A673 (cell line): ENCODE measurements at regions not wholly inside any gene's neighbourhood (a gene's known extent, or its start where the extent isn't known, plus 50 kb on each side); places are given as distances from the start of the nearest gene placed in this dataset.
"Not testable (repeated sequence)": the region's sequence is repeated elsewhere in the genome, so short reads cannot be mapped to it uniquely, and the experiment has no call there.

ENCODE experiments used
- BruUV-seq: library from RNA; stranded (reverse); fragments of 400-500 nt; replicated peaks from 2 replicates; lab custom pipeline; 2021; lab: Mats Ljungman, UMichigan
- CTCF ChIA-PET: fragments of 300-600 bp; sonication (Branson Sonifier 250); formaldehyde crosslinking; loops from one replicate; lab custom pipeline; 2022; ENCODE audit warnings: antibody characterized with exemption; lab: Charles Lee
- POLR2A ChIA-PET: fragments of 300-600 bp; sonication (Branson Sonifier 250); formaldehyde crosslinking; loops from one replicate; lab custom pipeline; 2022; ENCODE audit warnings: antibody characterized with exemption; ENCODE audit not compliant: low non-redundant PET; lab: Charles Lee
- DNase-seq: peaks from one replicate; pipeline ENCODE4 v3.0.0-alpha.2; 2015; ENCODE audit warnings: low spot score
- H3K27ac ChIP-seq: fragments of 200-600 bp; sonication (generic); 2 replicates; pipeline ENCODE4 v1.5.1; 2016; ENCODE audit warnings: mixed run types, low read depth, mild to moderate bottlenecking, mixed read lengths, antibody characterized with exemption, low read length; ENCODE audit not compliant: poor library complexity, severe bottlenecking
- H3K27me3 ChIP-seq: fragments of 200-600 bp; sonication (generic); replicated peaks from 2 replicates; pipeline ENCODE4 v1.6.1; 2017; ENCODE audit warnings: mixed run types, low read depth, mild to moderate bottlenecking, mixed read lengths, antibody characterized with exemption, low read length; ENCODE audit not compliant: insufficient read depth, poor library complexity
- H3K36me3 ChIP-seq: fragments of 200-600 bp; sonication (generic); 2 replicates; pipeline ENCODE4 v1.6.1; 2016; ENCODE audit warnings: mixed run types, mild to moderate bottlenecking, mixed read lengths, antibody characterized with exemption, low read length; ENCODE audit not compliant: insufficient read depth, poor library complexity, severe bottlenecking
- H3K4me1 ChIP-seq: fragments of 200-600 bp; sonication (generic); 2 replicates; pipeline ENCODE4 v1.6.1; 2017; ENCODE audit warnings: mixed run types, mild to moderate bottlenecking, mixed read lengths, antibody characterized with exemption, low read length; ENCODE audit not compliant: insufficient read depth, poor library complexity, severe bottlenecking
- H3K4me3 ChIP-seq: fragments of 200-600 bp; sonication (generic); 2 replicates; pipeline ENCODE4 v1.5.1; 2016; ENCODE audit warnings: low read depth, mixed run types, mild to moderate bottlenecking, mixed read lengths, low read length; ENCODE audit not compliant: poor library complexity, severe bottlenecking
- H3K9me3 ChIP-seq: fragments of 200-600 bp; sonication (generic); 2 replicates; pipeline ENCODE4 v1.6.1; 2016; ENCODE audit warnings: mixed run types, low read depth, mild to moderate bottlenecking, mixed read lengths, antibody characterized with exemption, low read length; ENCODE audit not compliant: poor library complexity, severe bottlenecking
- EZH2 ChIP-seq: fragments of 200-600 bp; sonication (generic); IDR thresholded peaks from 2 replicates; pipeline ENCODE4 v1.6.1; 2017; ENCODE audit warnings: borderline replicate concordance, low read depth, mild to moderate bottlenecking, mixed read lengths, antibody characterized with exemption, low read length; ENCODE audit not compliant: poor library complexity, severe bottlenecking
- intact Hi-C: fragments of 100-400 bp; cut with micrococcal nuclease; formaldehyde crosslinking; loops from one replicate; pipeline ENCODE4 v1.10.0; 2022; ENCODE audit not compliant: unreplicated experiment
- TF ChIP-seq, protein P1 (sequence below): fragments of 300-800, 200-600 bp; sonication (generic); conservative IDR thresholded peaks from 2 replicates; pipeline ENCODE4 v1.5.1; 2017; ENCODE audit warnings: low read depth, mild to moderate bottlenecking, antibody characterized with exemption, low read length, moderate library complexity, mixed read lengths

DNA sequence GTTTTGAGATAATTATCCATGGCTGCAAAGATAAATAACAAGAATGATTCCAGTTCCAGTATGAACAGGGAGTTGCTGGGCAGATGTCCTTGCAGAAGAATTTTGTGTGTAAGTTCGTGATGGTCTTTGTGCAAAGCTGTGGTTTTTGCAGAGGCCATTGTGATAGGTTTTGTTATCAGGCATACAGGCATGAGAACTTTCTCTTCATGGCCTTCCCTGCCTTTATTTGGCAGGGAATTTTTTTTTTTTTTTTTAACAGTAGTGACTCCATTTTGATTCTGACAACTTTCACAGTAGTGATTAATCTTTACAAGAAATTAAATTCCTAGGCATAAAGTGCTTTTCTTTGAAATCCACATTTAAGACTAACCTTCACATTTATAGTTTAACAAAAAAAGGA is 1999.5 kb upstream of the CDH6 start:
- intact Hi-C loops, result no loop called here
- Histone ChIP-seq H3K9me3 (no peaks in the 10 kb centered on the region), H3K27me3 (no peaks in the 10 kb centered on the region), H3K36me3 (no peaks in the 10 kb centered on the region), H3K27ac (no peak overlapping the region), H3K4me1 (no peaks in the 10 kb centered on the region), H3K4me3 (no peak overlapping the region)
- CTCF ChIA-PET, result no interaction called here
- POLR2A ChIA-PET, result no interaction called here
- no peak for DNase-seq
- no peak for TF ChIP-seq EZH2
- TF ChIP-seq, protein P1, sequence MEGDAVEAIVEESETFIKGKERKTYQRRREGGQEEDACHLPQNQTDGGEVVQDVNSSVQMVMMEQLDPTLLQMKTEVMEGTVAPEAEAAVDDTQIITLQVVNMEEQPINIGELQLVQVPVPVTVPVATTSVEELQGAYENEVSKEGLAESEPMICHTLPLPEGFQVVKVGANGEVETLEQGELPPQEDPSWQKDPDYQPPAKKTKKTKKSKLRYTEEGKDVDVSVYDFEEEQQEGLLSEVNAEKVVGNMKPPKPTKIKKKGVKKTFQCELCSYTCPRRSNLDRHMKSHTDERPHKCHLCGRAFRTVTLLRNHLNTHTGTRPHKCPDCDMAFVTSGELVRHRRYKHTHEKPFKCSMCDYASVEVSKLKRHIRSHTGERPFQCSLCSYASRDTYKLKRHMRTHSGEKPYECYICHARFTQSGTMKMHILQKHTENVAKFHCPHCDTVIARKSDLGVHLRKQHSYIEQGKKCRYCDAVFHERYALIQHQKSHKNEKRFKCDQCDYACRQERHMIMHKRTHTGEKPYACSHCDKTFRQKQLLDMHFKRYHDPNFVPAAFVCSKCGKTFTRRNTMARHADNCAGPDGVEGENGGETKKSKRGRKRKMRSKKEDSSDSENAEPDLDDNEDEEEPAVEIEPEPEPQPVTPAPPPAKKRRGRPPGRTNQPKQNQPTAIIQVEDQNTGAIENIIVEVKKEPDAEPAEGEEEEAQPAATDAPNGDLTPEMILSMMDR, result no peak
- BruUV-seq, result no TSS peak

DNA sequence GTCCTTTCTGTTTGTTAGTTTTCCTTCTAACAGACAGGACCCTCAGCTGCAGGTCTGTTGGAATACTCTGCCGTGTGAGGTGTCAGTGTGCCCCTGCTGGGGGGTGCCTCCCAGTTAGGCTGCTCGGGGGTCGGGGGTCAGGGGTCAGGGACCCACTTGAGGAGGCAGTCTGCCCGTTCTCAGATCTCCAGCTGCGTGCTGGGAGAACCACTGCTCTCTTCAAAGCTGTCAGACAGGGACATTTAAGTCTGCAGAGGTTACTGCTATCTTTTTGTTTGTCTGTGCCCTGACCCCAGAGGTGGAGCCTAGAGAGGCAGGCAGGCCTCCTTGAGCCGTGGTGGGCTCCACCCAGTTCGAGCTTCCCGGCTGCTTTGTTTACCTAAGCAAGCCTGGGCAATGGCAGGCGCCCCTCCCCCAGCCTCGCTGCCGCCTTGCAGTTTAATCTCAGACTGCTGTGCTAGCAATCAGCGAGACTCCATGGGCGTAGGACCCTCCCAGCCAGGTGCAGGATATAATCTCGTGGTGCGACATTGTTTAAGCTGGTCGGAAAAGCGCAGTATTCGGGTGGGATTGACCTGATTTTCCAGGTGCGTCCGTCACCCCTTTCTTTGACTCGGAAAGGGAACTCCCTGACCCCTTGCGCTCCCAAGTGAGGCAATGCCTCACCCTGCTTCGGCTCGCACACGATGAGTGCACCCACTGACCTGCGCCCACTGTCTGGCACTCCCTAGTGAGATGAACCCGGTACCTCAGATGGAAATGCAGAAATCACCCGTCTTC is 2002.0 kb upstream of the CDH6 start:
- DNase-seq, H3K4me1 ChIP-seq, POLR2A ChIA-PET, BruUV-seq, intact Hi-C loops, CTCF ChIA-PET, H3K4me3 ChIP-seq, H3K27ac ChIP-seq, H3K36me3 ChIP-seq, H3K27me3 ChIP-seq, H3K9me3 ChIP-seq: not testable (repeated sequence)

DNA sequence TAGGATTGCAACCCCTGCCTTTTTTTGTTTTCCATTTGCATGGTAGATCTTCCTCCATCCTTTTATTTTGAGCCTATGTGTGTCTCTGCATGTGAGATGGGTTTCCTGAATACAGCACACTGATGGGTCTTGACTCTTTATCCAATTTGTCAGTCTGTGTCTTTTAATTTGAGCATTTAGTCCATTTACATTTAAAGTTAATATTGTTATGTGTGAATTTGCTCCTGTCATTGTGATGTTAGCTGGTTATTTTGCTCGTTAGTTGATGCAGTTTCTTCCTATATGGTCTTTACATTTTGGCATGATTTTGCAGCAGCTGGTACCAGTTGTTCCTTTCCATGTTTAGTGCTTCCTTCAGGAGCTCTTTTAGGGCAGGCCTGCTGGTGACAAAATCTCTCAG is 2003.1 kb upstream of the CDH6 start:
- POLR2A ChIA-PET, CTCF ChIA-PET, H3K36me3 ChIP-seq, intact Hi-C loops, H3K9me3 ChIP-seq, H3K4me3 ChIP-seq, DNase-seq, H3K4me1 ChIP-seq, H3K27ac ChIP-seq, BruUV-seq, H3K27me3 ChIP-seq: not testable (repeated sequence)

DNA sequence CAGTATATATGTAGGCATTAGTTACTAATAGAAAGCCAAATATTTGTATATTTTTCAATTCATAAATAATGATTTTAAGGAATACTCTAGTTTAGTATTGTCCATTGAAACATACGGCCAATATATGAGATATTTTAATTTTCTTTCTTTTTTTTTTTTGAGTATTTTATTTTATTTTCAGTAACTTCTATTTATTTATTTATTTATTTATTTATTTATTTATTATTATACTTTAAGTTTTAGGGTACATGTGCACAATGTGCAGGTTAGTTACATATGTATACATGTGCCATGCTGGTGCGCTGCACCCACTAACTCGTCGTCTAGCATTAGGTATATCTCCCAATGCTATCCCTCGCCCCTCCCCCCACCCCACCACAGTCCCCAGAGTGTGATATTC is 2007.1 kb upstream of the CDH6 start:
- CTCF ChIA-PET, DNase-seq, H3K9me3 ChIP-seq, intact Hi-C loops, BruUV-seq, H3K4me1 ChIP-seq, H3K27ac ChIP-seq, POLR2A ChIA-PET, H3K36me3 ChIP-seq, H3K27me3 ChIP-seq, H3K4me3 ChIP-seq: not testable (repeated sequence)
